Neuron (in vitro differentiated cells): ENCODE measurements at regions not wholly inside any gene's neighbourhood (a gene's known extent, or its start where the extent isn't known, plus 50 kb on each side); places are given as distances from the start of the nearest gene placed in this dataset.

Source experiments
- H2AFZ ChIP-seq: one replicate; pipeline ENCODE4 v1.6.1; 2013; ENCODE audit warnings: low read depth, mild to moderate bottlenecking, inconsistent platforms, low read length, moderate library complexity
- H3K27me3 ChIP-seq: one replicate; pipeline ENCODE4 v1.6.1; 2013; ENCODE audit warnings: low read length; ENCODE audit not compliant: insufficient read depth
- H3K36me3 ChIP-seq: one replicate; pipeline ENCODE4 v1.6.1; 2013; ENCODE audit warnings: low read length; ENCODE audit not compliant: insufficient read depth
- H3K4me1 ChIP-seq: one replicate; pipeline ENCODE4 v1.6.1; 2013; ENCODE audit warnings: low read length; ENCODE audit not compliant: insufficient read depth
- H3K4me3 ChIP-seq: 2 replicates; pipeline ENCODE4 v1.5.1; 2013; ENCODE audit warnings: mild to moderate bottlenecking, low read length, moderate library complexity
- H3K9me3 ChIP-seq: one replicate; pipeline ENCODE4 v1.6.1; 2013; ENCODE audit warnings: low read length

- peaks cover 4% of the 10 kb centered on the region for H3K27me3 ChIP-seq
- H3K36me3 ChIP-seq = no peaks in the 10 kb centered on the region
- H3K4me3 ChIP-seq = no peak overlapping the region
- H3K9me3 ChIP-seq = no peaks in the 10 kb centered on the region
- no peaks in the 10 kb centered on the region for H3K4me1 ChIP-seq
- H2AFZ ChIP-seq = no peak overlapping the region
These were observed 201.6 kb upstream of the ZNF536 start for GRCh38 chr19:30170495-30171137.

- Histone ChIP-seq H3K4me3 (no peak overlapping the region), H3K4me1 (no peaks in the 10 kb centered on the region), H3K9me3 (no peaks in the 10 kb centered on the region), H3K36me3 (no peaks in the 10 kb centered on the region), H3K27me3 (peaks cover 4% of the 10 kb centered on the region), H2AFZ (no peak overlapping the region)
These were observed 201.0 kb upstream of the ZNF536 start for GRCh38 chr19:30171138-30171635.

GRCh38 chr19:30171795-30172612 is 200.2 kb upstream of the ZNF536 start:
- H3K27me3 ChIP-seq = peaks cover 4% of the 10 kb centered on the region
- no peak overlapping the region for H2AFZ ChIP-seq
- H3K4me1 ChIP-seq = no peaks in the 10 kb centered on the region
- no peaks in the 10 kb centered on the region for H3K36me3 ChIP-seq
- no peak overlapping the region for H3K4me3 ChIP-seq
- no peaks in the 10 kb centered on the region for H3K9me3 ChIP-seq

- Histone ChIP-seq H3K4me3 (no peak overlapping the region), H2AFZ (no peak overlapping the region), H3K36me3 (no peaks in the 10 kb centered on the region), H3K4me1 (no peaks in the 10 kb centered on the region), H3K9me3 (no peaks in the 10 kb centered on the region), H3K27me3 (peaks cover 4% of the 10 kb centered on the region)
These were observed 199.5 kb upstream of the ZNF536 start for GRCh38 chr19:30172613-30173242.

GRCh38 chr19:30173593-30174356 is 198.4 kb upstream of the ZNF536 start:
- H3K27me3 ChIP-seq = peaks cover 4% of the 10 kb centered on the region
- no peak overlapping the region for H2AFZ ChIP-seq

GRCh38 chr19:30174357-30174645 is 197.9 kb upstream of the ZNF536 start:
- Histone ChIP-seq H3K9me3 (no peaks in the 10 kb centered on the region), H3K4me1 (peaks cover 5% of the 10 kb centered on the region), H3K36me3 (no peaks in the 10 kb centered on the region), H3K4me3 (no peak overlapping the region), H2AFZ (no peak overlapping the region), H3K27me3 (peaks cover 4% of the 10 kb centered on the region)

More at GRCh38 chr19:30173593-30174356, 198.4 kb upstream of the ZNF536 start:
- Histone ChIP-seq H3K9me3 (no peaks in the 10 kb centered on the region), H3K36me3 (no peaks in the 10 kb centered on the region), H3K4me1 (peaks cover 2% of the 10 kb centered on the region), H3K4me3 (no peak overlapping the region)

GRCh38 chr19:30174791-30175190 is 197.4 kb upstream of the ZNF536 start:
- H3K36me3 ChIP-seq = no peaks in the 10 kb centered on the region
- no peak overlapping the region for H2AFZ ChIP-seq

GRCh38 chr19:30175987-30176386 is 196.2 kb upstream of the ZNF536 start:
- Histone ChIP-seq H3K27me3 (peaks cover 4% of the 10 kb centered on the region), H3K36me3 (no peaks in the 10 kb centered on the region), H3K9me3 (peaks cover 2% of the 10 kb centered on the region), H3K4me1 (peaks cover 5% of the 10 kb centered on the region), H3K4me3 (no peak overlapping the region), H2AFZ (no peak overlapping the region)

More at GRCh38 chr19:30174791-30175190, 197.4 kb upstream of the ZNF536 start:
- Histone ChIP-seq H3K9me3 (no peaks in the 10 kb centered on the region), H3K27me3 (peaks cover 4% of the 10 kb centered on the region), H3K4me3 (no peak overlapping the region), H3K4me1 (peaks cover 5% of the 10 kb centered on the region)

GRCh38 chr19:30178721-30179402 is 193.3 kb upstream of the ZNF536 start:
- H3K4me1 ChIP-seq = peaks cover 5% of the 10 kb centered on the region
- H3K27me3 ChIP-seq = no peaks in the 10 kb centered on the region
- no peak overlapping the region for H3K4me3 ChIP-seq
- peaks cover 2% of the 10 kb centered on the region for H3K9me3 ChIP-seq
- no peaks in the 10 kb centered on the region for H3K36me3 ChIP-seq
- H2AFZ ChIP-seq = no peak overlapping the region

GRCh38 chr19:30180691-30181090 is 191.5 kb upstream of the ZNF536 start:
- Histone ChIP-seq H3K4me1 (peaks cover 5% of the 10 kb centered on the region), H3K27me3 (no peaks in the 10 kb centered on the region), H3K36me3 (no peaks in the 10 kb centered on the region), H3K9me3 (peaks cover 2% of the 10 kb centered on the region), H3K4me3 (no peak overlapping the region), H2AFZ (no peak overlapping the region)

- Histone ChIP-seq H3K27me3 (no peaks in the 10 kb centered on the region), H3K36me3 (no peaks in the 10 kb centered on the region), H3K4me3 (no peak overlapping the region), H3K4me1 (peaks cover 2% of the 10 kb centered on the region), H3K9me3 (peaks cover 2% of the 10 kb centered on the region), H2AFZ (no peak overlapping the region)
These were observed 188.2 kb upstream of the ZNF536 start for GRCh38 chr19:30183807-30184490.

- no peak overlapping the region for H3K4me3 ChIP-seq
- H3K9me3 ChIP-seq = no peaks in the 10 kb centered on the region
- no peaks in the 10 kb centered on the region for H3K36me3 ChIP-seq
- H3K27me3 ChIP-seq = peaks cover 2% of the 10 kb centered on the region
- H3K4me1 ChIP-seq = no peaks in the 10 kb centered on the region
- no peak overlapping the region for H2AFZ ChIP-seq
These were observed 170.1 kb upstream of the ZNF536 start for GRCh38 chr19:30202060-30202600.
